MM.1S (cell line): ENCODE measurements at regions not wholly inside any gene's neighbourhood (a gene's known extent, or its start where the extent isn't known, plus 50 kb on each side); places are given as distances from the start of the nearest gene placed in this dataset.
"Not testable (repeated sequence)": the region's sequence is repeated elsewhere in the genome, so short reads cannot be mapped to it uniquely, and the experiment has no call there.

ENCODE experiments used
- DNase-seq: peaks from one replicate; pipeline ENCODE4 v3.0.0-alpha.2; 2015
- H2AFZ ChIP-seq: fragments of 300-600 bp; sonication (generic); 2 replicates; pipeline ENCODE4 v1.6.0; 2016; ENCODE audit warnings: antibody characterized with exemption, low read length
- H3F3A ChIP-seq: fragments of 300-600 bp; sonication (generic); 2 replicates; pipeline ENCODE4 v1.6.1; 2016; ENCODE audit warnings: mild to moderate bottlenecking, antibody characterized with exemption, low read length, moderate library complexity, mixed read lengths; ENCODE audit not compliant: insufficient read depth
- H3K27ac ChIP-seq: fragments of 300-600 bp; sonication (generic); 2 replicates; pipeline ENCODE4 v1.5.1; 2016; ENCODE audit warnings: mild to moderate bottlenecking, low read length
- H3K27me3 ChIP-seq: fragments of 300-600 bp; sonication (generic); replicated peaks from 2 replicates; pipeline ENCODE4 v1.6.0; 2016; ENCODE audit warnings: low read length; ENCODE audit not compliant: insufficient read depth
- H3K36me3 ChIP-seq: fragments of 300-600 bp; sonication (generic); replicated peaks from 2 replicates; pipeline ENCODE4 v1.6.1; 2016; ENCODE audit warnings: mild to moderate bottlenecking, low read length, mixed read lengths; ENCODE audit not compliant: insufficient read depth
- H3K4me1 ChIP-seq: fragments of 300-600 bp; sonication (generic); 2 replicates; pipeline ENCODE4 v1.6.1; 2016; ENCODE audit warnings: low read length, mixed read lengths
- H3K4me2 ChIP-seq: fragments of 300-600 bp; sonication (generic); 2 replicates; pipeline ENCODE4 v1.6.0; 2016; ENCODE audit warnings: low read depth, low read length
- H3K4me3 ChIP-seq: fragments of 300-600 bp; sonication (generic); 2 replicates; pipeline ENCODE4 v1.5.1; 2016; ENCODE audit warnings: low read length, mixed read lengths
- H3K79me2 ChIP-seq: fragments of 300-600 bp; sonication (generic); 2 replicates; pipeline ENCODE4 v1.6.1; 2016; ENCODE audit warnings: mixed run types, low read length, mixed read lengths
- H3K9ac ChIP-seq: fragments of 300-600 bp; sonication (generic); 2 replicates; pipeline ENCODE4 v1.6.1; 2016; ENCODE audit warnings: low read length, mixed read lengths
- H3K9me2 ChIP-seq: fragments of 300-600 bp; sonication (generic); replicated peaks from 2 replicates; pipeline ENCODE4 v1.6.1; 2016; ENCODE audit warnings: mild to moderate bottlenecking, low read length, mixed read lengths; ENCODE audit not compliant: insufficient read depth
- H3K9me3 ChIP-seq: fragments of 300-600 bp; sonication (generic); replicated peaks from 2 replicates; pipeline ENCODE4 v1.6.1; 2016; ENCODE audit warnings: mild to moderate bottlenecking, low read length, mixed read lengths; ENCODE audit not compliant: insufficient read depth
- H4K20me1 ChIP-seq: fragments of 300-600 bp; sonication (generic); 2 replicates; pipeline ENCODE4 v1.6.1; 2016; ENCODE audit warnings: mild to moderate bottlenecking, low read length, moderate library complexity, mixed read lengths; ENCODE audit not compliant: insufficient read depth
- CTCF ChIP-seq: fragments of 300-600 bp; sonication (generic); IDR thresholded peaks from 2 replicates; pipeline ENCODE4 v1.5.1; 2016; ENCODE audit warnings: antibody characterized with exemption, low read length, mixed read lengths
- EZH2 ChIP-seq: fragments of 300-600 bp; sonication (generic); optimal IDR thresholded peaks from 2 replicates; pipeline ENCODE3; 2017; ENCODE audit warnings: low read depth, mild to moderate bottlenecking, antibody characterized with exemption, low read length, mixed read lengths
- EZH2phosphoT487 ChIP-seq: fragments of 300-600 bp; sonication (generic); IDR thresholded peaks from 2 replicates; pipeline ENCODE4 v1.6.1; 2018; ENCODE audit warnings: antibody characterized with exemption, low read length

GRCh38 chr9:82431121-82431520 lies 442.5 kb downstream of the SPATA31D1 start:
- no peaks in the 10 kb centered on the region for H3K36me3 ChIP-seq
- H3F3A ChIP-seq, result no peaks in the 10 kb centered on the region
- no peaks in the 10 kb centered on the region for H3K27me3 ChIP-seq
- no peaks in the 10 kb centered on the region for H3K9me3 ChIP-seq
- H3K27ac ChIP-seq, result no peak overlapping the region
- no peaks in the 10 kb centered on the region for H3K79me2 ChIP-seq
- TF ChIP-seq EZH2phosphoT487 (no peak), CTCF (no peak), EZH2 (no peak)
- H3K4me2 ChIP-seq, result no peak overlapping the region
- no peak for DNase-seq
- no peak overlapping the region for H2AFZ ChIP-seq
- no peaks in the 10 kb centered on the region for H3K9me2 ChIP-seq
- no peaks in the 10 kb centered on the region for H4K20me1 ChIP-seq
- H3K4me1 ChIP-seq, result no peaks in the 10 kb centered on the region
- no peak overlapping the region for H3K4me3 ChIP-seq
- H3K9ac ChIP-seq, result no peak overlapping the region

- H3K79me2 ChIP-seq, H3F3A ChIP-seq, H3K27me3 ChIP-seq, H3K36me3 ChIP-seq, H3K4me3 ChIP-seq, H3K4me1 ChIP-seq, H4K20me1 ChIP-seq, H3K9me2 ChIP-seq, H2AFZ ChIP-seq, H3K9ac ChIP-seq, H3K4me2 ChIP-seq, DNase-seq, H3K9me3 ChIP-seq, H3K27ac ChIP-seq: not testable (repeated sequence)
These were observed 444.8 kb downstream of the SPATA31D1 start for GRCh38 chr9:82433290-82433931.

GRCh38 chr9:82436475-82436874 lies 447.9 kb downstream of the SPATA31D1 start:
- Histone ChIP-seq H3F3A (no peaks in the 10 kb centered on the region), H3K4me1 (no peaks in the 10 kb centered on the region), H3K4me3 (no peak overlapping the region), H3K9me2 (no peaks in the 10 kb centered on the region), H3K79me2 (no peaks in the 10 kb centered on the region), H4K20me1 (no peaks in the 10 kb centered on the region), H3K36me3 (no peaks in the 10 kb centered on the region), H2AFZ (no peak overlapping the region), H3K9ac (no peak overlapping the region), H3K27me3 (no peaks in the 10 kb centered on the region), H3K27ac (no peak overlapping the region), H3K9me3 (no peaks in the 10 kb centered on the region), H3K4me2 (no peak overlapping the region)
- DNase-seq, result no peak
- TF ChIP-seq CTCF (no peak), EZH2 (no peak), EZH2phosphoT487 (no peak)

- H3K9me2 ChIP-seq, H4K20me1 ChIP-seq, H3K4me2 ChIP-seq: not testable (repeated sequence)
These were observed 448.6 kb downstream of the SPATA31D1 start for GRCh38 chr9:82437183-82437582.

More at GRCh38 chr9:82437183-82437582, 448.6 kb downstream of the SPATA31D1 start:
- H2AFZ ChIP-seq, H3K9me3 ChIP-seq, H3K79me2 ChIP-seq, H3K4me3 ChIP-seq, H3F3A ChIP-seq, DNase-seq, H3K27me3 ChIP-seq, H3K4me1 ChIP-seq, H3K36me3 ChIP-seq, H3K27ac ChIP-seq, H3K9ac ChIP-seq: not testable (repeated sequence)
